Esophagus muscularis mucosa (tissue), 4 donors: ENCODE measurements at regions not wholly inside any gene's neighbourhood (a gene's known extent, or its start where the extent isn't known, plus 50 kb on each side); places are given as distances from the start of the nearest gene placed in this dataset.
"Not testable (repeated sequence)": the region's sequence is repeated elsewhere in the genome, so short reads cannot be mapped to it uniquely, and the experiment has no call there.

Source experiments
- DNase-seq: peaks from one replicate; pipeline ENCODE4 v3.0.0-alpha.2; 2017; ENCODE audit errors: extremely low spot score
- H3K27ac ChIP-seq, 4 donors: fragments of 200-600 bp; sonication (generic); replicated peaks in 1 of 4; 1 replicate in 3 of 4; 2 replicates in 1 of 4; pipeline ENCODE4 v1.5.1; 2016 to 2019; ENCODE audit warnings: mild to moderate bottlenecking in 1 of 4
- H3K27me3 ChIP-seq, 4 donors: fragments of 200-600 bp; sonication (generic); one replicate each; pipeline versions ENCODE4 v1.5.1 to v1.6.0; 2016 to 2019
- H3K36me3 ChIP-seq, 4 donors: fragments of 200-600 bp; sonication (generic); one replicate each; pipeline ENCODE4 v1.5.1; 2016 to 2019
- H3K4me1 ChIP-seq, 4 donors: fragments of 200-600 bp; sonication (generic); one replicate each; pipeline ENCODE4 v1.5.1; 2016 to 2019
- H3K4me3 ChIP-seq, 4 donors: fragments of 200-600 bp; sonication (generic); 1 replicate in 2 of 4; 2 replicates in 2 of 4; pipeline ENCODE4 v1.5.1; 2016 to 2019; ENCODE audit warnings: mild to moderate bottlenecking in 4 of 4, moderate library complexity in 1 of 4
- H3K9me3 ChIP-seq, 4 donors: fragments of 200-600 bp; sonication (generic); 1 replicate in 3 of 4; 2 replicates in 1 of 4; pipeline ENCODE4 v1.5.1; 2016 to 2019
- EP300 ChIP-seq: sonication (generic); formaldehyde crosslinking; IDR thresholded peaks from one replicate; pipeline ENCODE4 v1.6.1; 2017; ENCODE audit warnings: antibody characterized with exemption
- POLR2A ChIP-seq: fragments of 450-650 bp; IDR thresholded peaks from one replicate; pipeline ENCODE4 v1.6.1; 2017; ENCODE audit warnings: antibody characterized with exemption, moderate library complexity, mild to moderate bottlenecking, low read depth
- POLR2AphosphoS5 ChIP-seq, 2 donors: sonication (generic); formaldehyde crosslinking; IDR thresholded peaks; one replicate each; pipeline ENCODE4 v1.6.1; 2017; ENCODE audit warnings: antibody characterized with exemption in 2 of 2
- WGBS: methylation state at CpG from one replicate; pipeline ENCODE4 v1.1.5; 2018; 5-methylcytosine and 5-hydroxymethylcytosine counted together
- intact Hi-C: fragments of 100-400 bp; cut with DNase I; formaldehyde crosslinking; loops from one replicate; pipeline ENCODE4 v1.15.1; 2023
- TF ChIP-seq, protein P1 (sequence below), 3 experiments: fragments of 200-600 bp in 2 of 3; fragments of 450-650 bp in 1 of 3; sonication (generic) in 2 of 3; IDR thresholded peaks; one replicate each; pipeline ENCODE4 v1.5.1; 2017 to 2019; ENCODE audit warnings: antibody characterized with exemption in 3 of 3, mild to moderate bottlenecking in 2 of 3, moderate library complexity in 1 of 3

DNA sequence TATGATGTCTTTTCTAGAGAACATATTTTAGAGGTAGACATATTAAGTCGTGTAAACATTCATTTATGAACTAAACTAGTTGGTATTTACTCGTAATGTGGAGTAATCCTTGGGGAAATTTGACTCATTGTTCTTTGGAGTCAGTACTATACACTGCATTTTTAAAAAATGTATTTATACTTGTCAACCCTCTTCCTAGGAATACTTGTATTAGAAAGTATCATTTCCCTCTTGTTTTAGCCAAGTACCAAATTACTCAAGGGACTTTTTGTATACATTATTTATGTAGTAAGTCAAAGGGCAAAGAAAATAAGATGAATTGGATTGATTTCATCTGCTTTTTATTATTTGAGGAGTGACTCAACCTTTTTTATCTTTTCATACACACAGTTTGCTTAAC lies 248.1 kb upstream of the IZUMO3 start:
- no peaks in the 10 kb centered on the region for H3K36me3 ChIP-seq
- no peaks in the 10 kb centered on the region for H3K9me3 ChIP-seq
- 43% methylated on average over 2 of the region's 2 CpGs for WGBS
- H3K4me3 ChIP-seq = no peak overlapping the region
- H3K27ac ChIP-seq = no peak overlapping the region
- no peaks in the 10 kb centered on the region for H3K27me3 ChIP-seq
- TF ChIP-seq, protein P1, sequence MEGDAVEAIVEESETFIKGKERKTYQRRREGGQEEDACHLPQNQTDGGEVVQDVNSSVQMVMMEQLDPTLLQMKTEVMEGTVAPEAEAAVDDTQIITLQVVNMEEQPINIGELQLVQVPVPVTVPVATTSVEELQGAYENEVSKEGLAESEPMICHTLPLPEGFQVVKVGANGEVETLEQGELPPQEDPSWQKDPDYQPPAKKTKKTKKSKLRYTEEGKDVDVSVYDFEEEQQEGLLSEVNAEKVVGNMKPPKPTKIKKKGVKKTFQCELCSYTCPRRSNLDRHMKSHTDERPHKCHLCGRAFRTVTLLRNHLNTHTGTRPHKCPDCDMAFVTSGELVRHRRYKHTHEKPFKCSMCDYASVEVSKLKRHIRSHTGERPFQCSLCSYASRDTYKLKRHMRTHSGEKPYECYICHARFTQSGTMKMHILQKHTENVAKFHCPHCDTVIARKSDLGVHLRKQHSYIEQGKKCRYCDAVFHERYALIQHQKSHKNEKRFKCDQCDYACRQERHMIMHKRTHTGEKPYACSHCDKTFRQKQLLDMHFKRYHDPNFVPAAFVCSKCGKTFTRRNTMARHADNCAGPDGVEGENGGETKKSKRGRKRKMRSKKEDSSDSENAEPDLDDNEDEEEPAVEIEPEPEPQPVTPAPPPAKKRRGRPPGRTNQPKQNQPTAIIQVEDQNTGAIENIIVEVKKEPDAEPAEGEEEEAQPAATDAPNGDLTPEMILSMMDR (IDR thresholded peaks at IDR 0.05) = no peak
- TF ChIP-seq EP300 (no peak), POLR2A (no peak), POLR2AphosphoS5 (IDR thresholded peaks at IDR 0.05) (no peak)
- DNase-seq = no peak
- H3K4me1 ChIP-seq = no peaks in the 10 kb centered on the region
- intact Hi-C loops = no loop called here

DNA sequence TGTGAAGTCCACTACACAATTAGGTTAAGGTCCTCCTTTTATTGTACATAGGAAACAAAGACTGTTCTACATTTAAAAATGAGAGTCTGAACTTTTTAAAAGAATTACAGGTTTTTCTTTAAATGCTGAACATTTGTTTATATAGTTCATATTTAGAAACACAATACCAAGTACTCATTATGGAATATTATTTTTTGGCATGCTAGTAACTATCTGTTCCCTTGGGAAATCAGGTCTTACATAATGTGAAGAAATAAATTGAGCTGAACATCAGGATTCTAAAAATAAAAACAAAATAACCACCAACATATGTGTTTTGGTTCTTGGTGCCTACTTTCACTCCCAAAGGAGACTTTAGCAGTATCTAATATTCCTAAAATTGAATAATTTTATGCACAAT lies 230.5 kb upstream of the IZUMO3 start:
- H3K9me3 ChIP-seq = peaks cover 0 to 9% (median 0%) of the 10 kb centered on the region in 4 donors
- H3K36me3 ChIP-seq = no peaks in the 10 kb centered on the region
- no peak for DNase-seq
- H3K4me3 ChIP-seq = no peak overlapping the region
- TF ChIP-seq, protein P1 (IDR thresholded peaks at IDR 0.05) = no peak
- TF ChIP-seq EP300 (no peak), POLR2AphosphoS5 (IDR thresholded peaks at IDR 0.05) (no peak), POLR2A (no peak)
- no peak overlapping the region for H3K27ac ChIP-seq
- no peaks in the 10 kb centered on the region for H3K27me3 ChIP-seq
- intact Hi-C loops = no loop called here
- no peaks in the 10 kb centered on the region for H3K4me1 ChIP-seq

DNA sequence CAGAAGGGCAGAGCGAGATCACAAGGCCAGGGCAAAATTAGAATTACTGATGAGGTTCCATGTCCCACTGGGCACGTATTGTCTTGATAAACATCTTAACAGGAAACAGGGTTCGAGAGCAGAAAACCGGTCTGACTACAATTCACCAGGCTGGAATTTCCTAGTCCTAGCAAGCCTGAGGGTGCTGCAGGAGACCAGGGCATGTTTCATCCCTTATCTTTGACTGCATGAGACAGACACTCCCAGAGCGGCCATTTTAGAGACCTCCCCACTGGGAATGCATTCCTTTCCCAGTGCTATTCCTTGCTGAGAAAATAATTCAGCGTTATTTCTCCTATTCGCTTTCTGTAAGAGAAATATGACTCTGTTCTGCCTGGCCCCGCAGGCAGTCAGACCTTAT lies 228.5 kb upstream of the IZUMO3 start:
- intact Hi-C loops, H3K4me1 ChIP-seq, H3K4me3 ChIP-seq, H3K36me3 ChIP-seq, H3K9me3 ChIP-seq, DNase-seq, H3K27me3 ChIP-seq, H3K27ac ChIP-seq: not testable (repeated sequence)
- 91% methylated on average over 8 of the region's 8 CpGs for whole genome bisulfite sequencing

DNA sequence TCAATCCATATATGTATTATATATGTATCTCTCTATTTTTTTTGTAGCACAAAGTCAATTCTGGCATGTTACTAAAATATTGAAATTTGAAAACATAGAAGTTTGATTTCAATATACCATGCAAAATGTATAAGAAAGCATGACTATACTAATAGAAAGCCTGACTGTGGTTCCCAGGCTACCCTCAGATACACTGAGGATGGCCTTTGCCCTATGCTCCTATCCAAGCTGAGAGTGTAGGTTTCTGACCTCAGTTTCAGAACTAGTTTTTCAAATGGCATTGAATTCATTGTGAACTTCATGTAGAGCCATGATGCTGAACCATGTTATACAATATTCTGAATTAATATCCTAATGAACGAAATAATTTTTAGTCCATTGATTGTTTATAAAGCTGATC lies 220.4 kb upstream of the IZUMO3 start:
- intact Hi-C loops = no loop called here
- WGBS = 96% methylated on average over 1 of the region's 1 CpG

DNA sequence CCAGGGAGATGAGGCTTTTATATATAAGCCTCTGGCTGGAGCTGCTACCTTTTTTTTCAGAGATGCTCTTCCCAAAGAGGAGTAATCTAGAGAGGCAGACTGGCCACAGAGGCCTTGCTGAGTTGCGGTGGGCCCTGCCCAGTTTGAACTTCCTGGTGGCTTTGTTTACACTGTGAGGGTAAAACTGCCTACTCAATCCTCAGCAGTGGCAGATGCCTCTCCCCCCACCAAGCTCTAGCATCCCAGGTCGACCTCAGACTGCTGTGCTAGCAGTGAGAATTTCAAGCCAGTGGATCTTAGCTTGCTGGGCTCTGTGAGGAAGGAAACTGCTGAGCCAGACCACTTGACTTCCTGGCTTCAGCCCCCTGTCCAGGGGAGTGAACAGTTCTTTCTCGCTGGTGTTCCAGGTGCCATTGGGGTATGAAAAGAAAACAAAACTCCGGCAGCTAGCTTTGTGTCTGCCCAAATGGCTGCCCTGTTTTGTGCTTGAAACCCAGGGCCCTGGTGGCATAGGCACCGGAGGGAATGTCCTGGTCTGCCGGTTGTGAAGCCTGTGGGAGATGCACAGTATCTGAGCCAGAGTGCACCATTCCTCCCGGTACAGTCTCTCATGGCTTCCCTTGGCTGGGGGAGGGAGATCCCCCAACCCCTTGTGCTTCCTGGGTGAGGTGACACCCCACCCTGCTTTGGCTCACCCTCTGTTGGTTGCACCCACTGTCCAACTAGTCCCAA lies 219.5 kb upstream of the IZUMO3 start:
- no peak for DNase-seq
- Histone ChIP-seq H3K27me3 (no peaks in the 10 kb centered on the region), H3K36me3 (no peaks in the 10 kb centered on the region), H3K4me3 (no peak overlapping the region), H3K9me3 (peaks cover 0 to 8% (median 0%) of the 10 kb centered on the region in 4 donors), H3K27ac (no peak overlapping the region), H3K4me1 (no peaks in the 10 kb centered on the region)
- 91% methylated on average over 4 of the region's 7 CpGs for WGBS
- intact Hi-C loops = no loop called here
- TF ChIP-seq POLR2A = no peak
- TF ChIP-seq EP300 = no peak
- TF ChIP-seq POLR2AphosphoS5 (IDR thresholded peaks at IDR 0.05) = no peak
- TF ChIP-seq, protein P1 (IDR thresholded peaks at IDR 0.05) = no peak

More for the DNA sequence above, 220.4 kb upstream of the IZUMO3 start:
- no peak overlapping the region for H3K27ac ChIP-seq
- no peaks in the 10 kb centered on the region for H3K27me3 ChIP-seq
- TF ChIP-seq POLR2AphosphoS5 (IDR thresholded peaks at IDR 0.05) = no peak
- no peak for TF ChIP-seq EP300
- TF ChIP-seq POLR2A = no peak
- TF ChIP-seq, protein P1 (IDR thresholded peaks at IDR 0.05) = no peak
- H3K4me1 ChIP-seq = no peaks in the 10 kb centered on the region
- no peak overlapping the region for H3K4me3 ChIP-seq
- no peaks in the 10 kb centered on the region for H3K36me3 ChIP-seq
- DNase-seq = no peak
- peaks cover 0 to 8% (median 0%) of the 10 kb centered on the region in 4 donors for H3K9me3 ChIP-seq
